ENCODE measurements at regions not wholly inside any gene's neighbourhood (a gene's known extent, or its start where the extent isn't known, plus 50 kb on each side); places are given as distances from the start of the nearest gene placed in this dataset.
"Not testable (repeated sequence)": the region's sequence is repeated elsewhere in the genome, so short reads cannot be mapped to it uniquely, and the experiment has no call there.

DNA sequence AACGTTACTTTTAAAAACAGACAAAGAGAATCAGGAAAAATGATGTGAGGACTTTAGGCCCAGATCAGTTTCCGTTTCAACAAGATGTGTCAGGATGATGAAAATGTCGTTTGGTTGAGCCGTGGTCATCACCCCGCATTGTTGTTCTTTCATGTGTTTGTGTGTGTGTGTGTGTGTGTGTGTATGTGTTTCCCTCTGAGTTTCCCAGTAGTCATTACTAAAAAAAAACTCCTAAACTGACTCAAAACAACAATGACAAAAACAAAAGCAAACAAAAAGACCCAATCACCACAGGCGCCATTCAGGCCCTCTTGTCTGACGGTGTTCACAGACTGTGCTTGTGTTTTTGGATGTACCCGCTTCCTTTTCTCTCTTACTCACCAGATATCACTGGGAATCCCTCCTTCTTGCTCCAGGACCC lies 210.6 kb upstream of the PLGLB2 start:
- DNase-seq (ENCODE audit: low read depth, low spot score); in situ Hi-C loops (cut with HindIII; ENCODE audit: low pct_unique_long_range_greater_than_20kb, low sequenced_read_pairs): not testable (repeated sequence)

DNA sequence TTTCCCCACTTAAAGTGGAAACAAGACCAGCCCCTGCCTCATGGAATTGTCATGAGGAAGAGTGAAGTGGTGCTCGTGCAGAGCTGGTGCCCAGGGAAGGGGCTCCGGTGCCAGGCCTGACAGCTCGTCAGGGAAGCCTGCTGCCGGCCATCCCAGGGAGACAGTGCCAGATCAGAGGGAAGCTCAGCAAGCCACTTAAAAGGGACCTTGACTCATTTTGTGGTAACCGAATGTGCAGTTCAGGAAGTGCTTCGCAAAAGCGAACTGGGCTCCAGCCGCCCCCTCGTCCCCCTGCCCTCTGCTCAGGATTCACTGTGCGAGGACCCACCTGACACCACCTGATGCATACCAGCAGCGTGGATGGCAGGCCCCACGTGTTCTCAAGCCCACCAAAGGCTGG lies 209.6 kb upstream of the PLGLB2 start:
- in situ Hi-C loops (cut with HindIII; ENCODE audit: low pct_unique_long_range_greater_than_20kb, low sequenced_read_pairs); DNase-seq (ENCODE audit: low read depth, low spot score): not testable (repeated sequence)

DNA sequence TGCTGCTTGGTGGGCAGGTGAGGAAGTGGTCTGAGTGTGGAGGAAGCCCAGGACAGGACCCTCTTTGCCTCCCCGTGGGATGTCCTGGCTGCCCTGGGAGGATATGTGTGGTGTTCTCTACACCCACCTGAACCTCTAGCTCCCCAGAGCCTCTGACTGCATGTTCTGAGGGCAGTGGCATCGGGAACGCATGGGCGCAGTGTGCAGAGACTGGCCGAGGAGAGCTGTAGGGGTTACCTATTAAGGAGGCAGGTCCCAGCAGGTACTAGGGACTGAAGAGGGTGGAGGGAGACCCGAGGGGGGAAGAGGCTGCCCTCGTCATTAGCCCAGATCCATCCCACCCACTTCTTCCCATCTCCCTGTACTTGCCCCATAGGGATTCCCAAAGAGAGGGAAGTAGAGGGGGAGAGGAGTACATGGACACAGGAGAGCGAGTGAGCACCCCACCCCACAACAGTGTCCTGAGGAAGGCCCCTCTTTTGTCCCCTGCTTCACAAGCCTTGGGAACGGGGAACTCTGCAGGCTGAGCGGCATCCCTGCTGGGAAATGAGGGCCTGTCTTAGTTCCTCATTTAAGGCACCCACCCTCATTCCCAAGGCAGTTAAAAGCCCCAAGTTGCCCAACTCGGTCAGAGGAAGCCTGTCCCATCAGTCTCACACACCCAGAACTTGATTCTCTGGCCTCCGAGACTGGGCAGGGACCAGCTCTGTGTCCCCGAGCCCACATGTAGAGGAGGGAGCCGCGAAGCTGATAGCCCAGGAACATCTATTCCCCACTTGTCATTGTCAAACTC lies 208.5 kb upstream of the PLGLB2 start:
- DNase-seq (ENCODE audit: low read depth, low spot score); in situ Hi-C loops (cut with HindIII; ENCODE audit: low pct_unique_long_range_greater_than_20kb, low sequenced_read_pairs): not testable (repeated sequence)

DNA sequence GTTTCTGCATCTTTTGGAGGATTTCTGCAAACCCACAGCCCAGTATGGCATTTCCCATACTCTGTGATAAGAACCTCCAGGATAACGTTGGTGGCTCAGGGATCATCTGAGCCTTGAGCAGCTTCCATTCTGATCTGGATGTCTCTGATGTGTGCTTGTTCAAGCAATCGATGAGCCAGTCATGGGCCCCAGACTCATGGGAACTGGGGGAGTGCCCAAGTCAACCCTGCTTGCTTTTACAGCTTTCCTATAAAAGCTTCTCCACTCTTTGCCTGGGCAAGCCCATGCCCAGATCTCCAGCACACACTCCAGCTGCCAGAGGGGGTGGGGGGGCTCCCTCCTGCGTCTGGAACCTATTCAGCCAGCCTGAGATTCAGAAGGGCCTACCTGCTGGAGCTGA lies 207.6 kb upstream of the PLGLB2 start:
- in situ Hi-C loops (cut with HindIII; ENCODE audit: low pct_unique_long_range_greater_than_20kb, low sequenced_read_pairs); DNase-seq (ENCODE audit: low read depth, low spot score): not testable (repeated sequence)

DNA sequence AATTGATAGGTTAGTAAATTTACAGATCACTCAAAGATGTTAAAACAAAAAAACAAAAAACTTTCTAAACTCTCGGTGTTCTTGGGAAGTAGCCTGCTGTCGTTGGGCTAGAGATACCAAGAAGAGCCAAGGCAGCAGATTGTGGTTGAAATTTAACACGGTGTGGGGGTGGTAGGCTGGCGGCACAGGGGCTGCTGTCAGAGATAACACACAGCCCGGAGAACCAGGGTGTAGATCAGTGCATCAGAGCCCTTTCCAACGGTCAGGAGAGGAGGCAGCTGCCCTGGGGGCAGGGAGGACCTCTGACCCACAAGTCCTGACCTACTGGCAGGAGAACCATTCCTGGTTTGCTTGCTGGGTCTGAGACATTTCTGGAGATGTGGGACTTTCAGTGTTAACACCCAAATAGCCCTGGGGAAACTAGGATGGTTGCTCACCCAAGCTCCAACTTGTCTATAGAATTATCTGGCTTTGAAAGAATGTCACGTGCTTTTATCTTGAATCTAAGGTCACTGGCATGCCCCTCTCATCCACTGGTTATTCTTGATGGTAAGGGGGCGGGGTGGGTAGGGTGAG lies 205.2 kb upstream of the PLGLB2 start:
- DNase-seq (ENCODE audit: low read depth, low spot score); in situ Hi-C loops (cut with HindIII; ENCODE audit: low pct_unique_long_range_greater_than_20kb, low sequenced_read_pairs): not testable (repeated sequence)

DNA sequence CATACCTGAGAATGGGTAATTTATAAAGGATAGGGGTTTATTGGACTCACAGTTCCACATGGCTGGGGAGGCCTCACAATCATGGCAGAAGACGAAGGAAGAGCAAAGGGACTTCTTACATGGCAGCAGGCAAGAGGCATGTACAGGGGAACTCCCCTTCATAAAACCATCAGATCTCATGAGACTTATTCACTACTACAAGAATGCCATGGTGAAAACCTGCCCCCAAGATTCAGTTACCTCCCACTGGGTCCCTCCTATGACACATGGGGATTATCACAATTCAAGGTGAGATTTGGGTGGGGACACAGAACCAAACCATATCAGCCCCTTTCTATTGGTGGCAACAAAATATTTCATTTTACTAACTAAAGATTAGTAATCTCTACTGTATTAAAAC lies 204.1 kb upstream of the PLGLB2 start:
- in situ Hi-C loops (cut with HindIII; ENCODE audit: low pct_unique_long_range_greater_than_20kb, low sequenced_read_pairs): not testable (repeated sequence)

DNA sequence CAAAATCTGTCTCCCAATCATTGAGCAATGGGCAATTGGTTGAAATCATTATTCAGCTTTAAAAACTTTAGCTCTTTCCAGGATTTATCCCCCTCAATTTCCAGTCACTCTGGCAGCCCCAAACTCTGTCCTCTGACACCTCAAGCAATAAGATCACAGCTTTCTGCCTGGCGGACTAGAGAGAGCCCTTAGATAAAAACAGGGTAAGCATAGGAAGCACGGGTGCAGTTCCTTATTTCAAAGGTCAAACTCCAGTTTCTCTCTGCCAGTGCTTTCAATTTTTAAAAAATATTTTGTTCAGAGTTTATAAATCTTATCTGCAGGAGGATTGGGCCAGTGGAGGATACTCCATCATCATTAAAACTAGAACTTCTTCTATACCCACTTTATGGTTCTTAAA lies 200.8 kb upstream of the PLGLB2 start:
- DNase-seq (ENCODE audit: low read depth, low spot score); in situ Hi-C loops (cut with HindIII; ENCODE audit: low pct_unique_long_range_greater_than_20kb, low sequenced_read_pairs): not testable (repeated sequence)

More for the DNA sequence above, 204.1 kb upstream of the PLGLB2 start:
- DNase-seq (ENCODE audit: low read depth, low spot score): not testable (repeated sequence)

DNA sequence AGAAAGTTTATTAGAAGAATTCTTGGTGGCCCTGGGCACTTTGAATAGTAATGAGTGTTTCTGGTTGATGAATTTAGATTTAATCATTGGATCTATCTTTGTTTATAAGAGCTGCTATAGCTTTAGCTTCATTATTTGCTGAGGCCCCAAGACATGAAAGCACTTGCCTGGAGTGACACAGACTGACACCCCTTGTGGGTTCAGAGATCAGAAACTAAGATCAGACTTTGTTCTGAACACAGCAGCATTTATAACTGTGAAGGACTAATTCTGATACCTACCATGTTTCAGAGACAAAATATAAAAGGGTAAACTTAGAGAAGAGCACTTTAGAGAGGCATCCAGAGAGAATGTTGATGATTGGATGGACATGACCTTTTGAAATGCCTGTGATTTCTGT lies 199.9 kb upstream of the PLGLB2 start:
- in situ Hi-C loops (cut with HindIII; ENCODE audit: low pct_unique_long_range_greater_than_20kb, low sequenced_read_pairs); DNase-seq (ENCODE audit: low read depth, low spot score): not testable (repeated sequence)

DNA sequence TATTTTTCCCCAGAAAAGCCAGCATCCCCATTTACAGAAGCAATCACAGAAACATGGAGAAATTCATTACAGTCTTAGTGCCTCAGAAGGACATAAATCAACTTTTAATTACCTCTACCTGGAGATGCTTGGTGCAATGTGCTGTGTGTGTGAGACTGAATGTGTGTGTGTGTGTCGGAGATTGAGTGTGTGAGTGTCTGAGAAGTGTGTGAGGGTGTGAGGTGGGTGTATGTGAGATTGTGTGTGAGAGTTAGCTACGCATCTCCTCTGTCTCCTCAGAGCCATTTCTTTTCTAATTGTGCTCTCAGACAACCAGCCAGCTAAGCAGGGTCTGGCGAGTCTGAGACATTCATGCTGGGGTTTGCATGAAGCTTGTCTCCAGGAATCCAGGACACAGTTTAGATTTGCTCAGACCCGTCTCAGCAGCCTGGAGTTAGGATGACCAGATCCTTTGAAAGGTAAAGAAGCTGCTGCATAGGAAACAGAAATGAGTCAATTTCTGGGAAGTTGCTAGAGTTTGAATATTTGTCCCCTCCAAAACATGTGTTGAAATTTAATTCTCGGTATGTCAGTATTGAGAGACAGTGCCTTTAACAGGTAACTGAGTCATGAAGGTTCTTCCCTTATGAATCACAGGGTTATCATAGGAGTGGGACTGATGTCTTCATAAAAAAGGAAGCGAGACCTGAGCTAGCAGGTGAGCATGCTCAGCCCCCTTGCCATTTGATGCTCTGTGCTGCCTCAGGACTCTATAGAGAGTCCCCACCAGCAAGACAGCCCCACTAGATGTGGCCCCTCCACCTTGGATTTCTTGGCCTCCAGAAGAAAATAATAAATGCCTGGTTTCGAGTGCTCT lies 199.0 kb upstream of the PLGLB2 start:
- in situ Hi-C loops (cut with HindIII; ENCODE audit: low pct_unique_long_range_greater_than_20kb, low sequenced_read_pairs): not testable (repeated sequence)

DNA sequence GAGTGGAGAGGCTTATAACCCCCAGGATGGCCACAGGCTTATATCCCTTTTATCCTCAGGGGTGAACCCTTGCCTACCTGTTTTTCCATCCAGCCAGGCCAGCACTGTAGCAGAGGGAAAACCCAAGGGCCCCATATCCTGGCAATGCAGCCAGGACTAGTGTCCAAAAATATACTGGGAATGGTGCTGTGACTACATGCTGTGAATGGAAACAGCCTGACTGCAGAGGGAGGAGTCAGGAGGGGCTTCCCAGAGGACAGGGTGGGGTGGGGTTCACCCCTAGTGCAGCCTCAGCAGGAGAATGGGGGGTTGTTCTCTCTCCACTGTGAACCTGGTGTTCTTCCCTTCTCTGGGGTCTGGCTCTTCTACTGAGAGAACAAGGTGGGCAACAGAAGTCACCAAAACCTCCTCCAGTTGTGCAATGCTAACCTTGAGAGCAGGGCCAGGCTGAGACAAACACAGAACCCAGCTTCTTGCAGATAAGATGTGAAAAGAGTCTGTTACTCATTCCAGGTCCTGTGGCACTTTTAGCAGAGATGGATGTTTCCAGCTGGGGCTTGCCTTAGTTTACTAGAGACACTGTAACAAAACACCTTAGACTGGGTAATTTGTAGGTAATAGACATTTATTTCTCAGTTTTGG lies 198.2 kb upstream of the PLGLB2 start:
- DNase-seq (ENCODE audit: low read depth, low spot score); in situ Hi-C loops (cut with HindIII; ENCODE audit: low pct_unique_long_range_greater_than_20kb, low sequenced_read_pairs): not testable (repeated sequence)

More for the DNA sequence above, 199.0 kb upstream of the PLGLB2 start:
- DNase-seq (ENCODE audit: low read depth, low spot score): not testable (repeated sequence)

DNA sequence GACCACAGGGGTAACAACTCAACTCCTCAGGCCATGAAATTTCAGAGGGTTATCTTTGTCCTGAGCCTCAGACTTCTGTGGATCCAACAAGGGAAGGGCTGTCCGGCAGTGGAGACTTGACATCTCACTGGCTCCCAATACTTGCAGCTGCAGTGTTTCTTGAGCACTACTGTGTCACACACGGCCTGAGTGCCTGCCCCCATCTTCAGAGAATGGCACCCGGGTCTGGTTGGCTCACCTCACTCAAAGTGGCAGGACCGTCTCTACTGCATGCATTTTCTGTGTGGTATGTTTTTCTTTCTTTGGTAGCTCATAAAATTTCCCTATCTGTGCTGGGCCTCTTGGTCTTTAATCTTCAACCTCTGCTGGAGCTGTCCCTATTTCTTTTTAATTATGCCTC lies 193.2 kb upstream of the PLGLB2 start:
- DNase-seq (ENCODE audit: low read depth, low spot score); in situ Hi-C loops (cut with HindIII; ENCODE audit: low pct_unique_long_range_greater_than_20kb, low sequenced_read_pairs): not testable (repeated sequence)

DNA sequence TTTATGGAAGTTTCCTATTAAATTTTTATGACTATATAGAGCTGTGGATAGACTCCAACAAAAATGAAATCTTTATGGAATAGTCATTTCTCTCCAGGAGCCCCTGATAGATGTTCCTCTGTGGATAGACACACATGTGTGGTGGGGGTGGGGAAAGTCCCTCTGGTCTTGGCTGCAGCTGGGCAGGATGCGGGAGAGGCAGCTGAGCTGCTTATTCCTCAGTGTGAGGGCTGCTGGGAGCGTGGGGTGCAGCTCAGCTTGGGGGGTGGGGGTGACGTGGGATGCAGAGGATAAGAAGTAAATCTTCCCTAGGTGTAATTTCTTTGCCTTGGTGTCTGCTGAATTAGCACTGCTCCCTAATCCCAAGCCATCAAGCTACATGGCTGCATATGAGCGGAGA lies 192.8 kb upstream of the PLGLB2 start:
- DNase-seq (ENCODE audit: low read depth, low spot score); in situ Hi-C loops (cut with HindIII; ENCODE audit: low pct_unique_long_range_greater_than_20kb, low sequenced_read_pairs): not testable (repeated sequence)

DNA sequence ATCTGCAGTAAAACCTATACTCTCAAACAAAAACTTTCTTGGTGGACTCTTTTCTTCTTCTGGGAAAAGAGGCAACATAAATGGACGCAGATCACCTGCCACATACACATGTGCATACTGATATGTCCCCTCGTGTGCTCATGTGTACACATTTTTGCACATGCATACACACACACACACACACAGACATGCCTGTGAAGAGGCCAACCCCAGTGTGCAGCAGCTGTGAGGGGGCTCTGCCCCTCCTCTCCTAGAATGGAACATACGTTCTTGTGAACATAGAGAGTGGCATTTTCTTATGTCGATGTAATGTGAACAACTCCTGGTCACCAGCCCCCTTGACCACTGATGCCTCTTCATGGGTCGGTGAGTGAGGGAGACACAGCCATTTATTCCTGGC lies 188.9 kb upstream of the PLGLB2 start:
- DNase-seq (ENCODE audit: low read depth, low spot score); in situ Hi-C loops (cut with HindIII; ENCODE audit: low pct_unique_long_range_greater_than_20kb, low sequenced_read_pairs): not testable (repeated sequence)

DNA sequence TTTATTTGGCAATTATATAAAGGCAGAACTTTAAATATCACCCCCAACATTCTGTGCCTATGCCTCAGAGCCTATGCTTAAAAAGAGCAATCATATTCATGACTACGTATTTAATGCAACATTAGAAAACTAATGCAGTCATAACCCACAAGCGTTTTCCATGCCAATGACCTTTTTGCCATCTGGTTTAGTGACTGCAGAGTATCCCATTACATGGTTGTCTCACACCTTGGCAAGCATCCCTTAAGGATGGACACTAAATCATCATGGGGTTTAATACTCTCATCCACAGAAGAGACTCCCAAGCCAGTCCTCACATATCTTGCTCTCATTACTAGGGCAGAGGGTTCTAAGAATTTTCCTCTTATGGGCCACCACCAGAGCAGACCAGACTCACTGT lies 188.2 kb upstream of the PLGLB2 start:
- DNase-seq (ENCODE audit: low read depth, low spot score); in situ Hi-C loops (cut with HindIII; ENCODE audit: low pct_unique_long_range_greater_than_20kb, low sequenced_read_pairs): not testable (repeated sequence)

DNA sequence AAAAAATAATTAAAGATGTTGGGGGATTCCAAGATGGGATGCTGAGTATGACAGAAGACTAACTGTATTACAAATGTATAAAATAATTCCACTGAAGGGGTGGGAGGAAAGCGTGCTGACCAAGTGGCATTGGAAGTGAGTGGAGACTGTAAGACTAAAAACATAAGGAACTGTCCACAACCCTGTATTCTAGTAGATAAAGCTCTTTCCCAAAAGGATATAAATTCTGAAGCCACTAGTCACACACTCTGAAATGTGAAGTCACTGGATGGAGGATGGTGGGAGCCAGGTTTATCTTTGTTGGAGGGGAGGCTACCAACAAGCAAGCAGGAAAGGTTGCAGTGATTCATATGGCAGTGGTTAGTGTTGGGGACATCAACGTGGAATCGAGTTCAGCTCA lies 182.8 kb upstream of the PLGLB2 start:
- in situ Hi-C loops (cut with HindIII; ENCODE audit: low pct_unique_long_range_greater_than_20kb, low sequenced_read_pairs); DNase-seq (ENCODE audit: low read depth, low spot score): not testable (repeated sequence)

DNA sequence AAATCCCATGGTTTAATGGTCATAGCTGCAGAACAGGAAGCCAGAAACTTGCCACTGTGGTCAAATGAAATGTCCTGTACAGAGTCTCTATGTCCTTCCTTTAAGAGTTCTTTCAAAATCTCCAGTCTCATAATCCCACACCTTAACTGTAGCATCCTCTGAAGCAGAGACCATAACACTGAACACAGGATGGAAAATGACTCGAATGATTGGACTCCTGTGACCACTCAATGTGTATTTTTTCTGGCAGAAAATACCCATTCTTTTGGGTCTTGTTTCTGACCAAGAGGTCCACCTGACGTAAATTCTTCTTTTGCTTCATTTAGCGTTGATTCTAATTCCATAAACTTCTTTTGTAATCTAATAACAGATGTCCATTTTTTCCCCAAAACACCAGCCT lies 181.4 kb upstream of the PLGLB2 start:
- DNase-seq (ENCODE audit: low read depth, low spot score); in situ Hi-C loops (cut with HindIII; ENCODE audit: low pct_unique_long_range_greater_than_20kb, low sequenced_read_pairs): not testable (repeated sequence)

DNA sequence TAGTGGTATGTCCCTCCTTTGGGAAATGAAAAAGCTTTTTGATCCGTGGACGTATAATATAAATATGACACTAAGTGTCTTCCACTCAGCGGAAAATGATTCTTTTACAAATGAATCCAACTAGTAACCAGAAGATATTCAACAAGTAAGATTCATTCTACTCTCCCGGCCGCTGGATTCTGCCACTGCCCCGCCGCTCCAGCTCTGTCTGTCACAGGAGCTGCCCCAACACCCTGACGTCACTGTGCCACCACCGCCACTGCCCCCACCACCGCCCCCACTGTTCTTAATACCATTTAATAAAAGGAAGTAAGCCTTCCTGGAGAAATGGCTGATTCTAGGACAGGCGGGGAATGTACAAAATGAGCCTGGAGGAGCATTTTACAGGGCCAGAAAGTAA lies 180.8 kb upstream of the PLGLB2 start:
- DNase-seq (ENCODE audit: low read depth, low spot score); in situ Hi-C loops (cut with HindIII; ENCODE audit: low pct_unique_long_range_greater_than_20kb, low sequenced_read_pairs): not testable (repeated sequence)

DNA sequence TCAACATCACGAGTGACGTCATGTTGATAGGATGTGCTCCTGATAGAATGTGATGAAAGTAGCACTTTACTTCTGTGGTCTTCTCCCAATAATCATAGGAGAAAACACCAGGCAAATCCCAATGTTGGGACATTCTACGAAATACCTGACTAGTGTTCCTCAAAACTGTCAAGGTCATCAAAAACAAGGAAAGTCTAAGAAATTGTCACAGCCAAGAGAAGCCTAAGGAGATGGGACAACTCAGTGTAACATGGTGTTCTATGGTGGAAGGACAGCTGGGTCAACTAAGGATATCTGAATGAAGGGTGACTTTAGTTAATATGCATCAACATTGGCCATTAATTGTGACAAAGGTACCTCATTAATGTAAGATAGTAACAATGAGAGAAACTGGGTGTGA lies 180.0 kb upstream of the PLGLB2 start:
- DNase-seq (ENCODE audit: low read depth, low spot score); in situ Hi-C loops (cut with HindIII; ENCODE audit: low pct_unique_long_range_greater_than_20kb, low sequenced_read_pairs): not testable (repeated sequence)

Measured in SK-MEL-5 (cell line).